DND-41 (cell line): ENCODE measurements at regions not wholly inside any gene's neighbourhood (a gene's known extent, or its start where the extent isn't known, plus 50 kb on each side); places are given as distances from the start of the nearest gene placed in this dataset.

Experiments used
- ATAC-seq: fragments of 200-7000 bp; cut with Tn5 transposase; 3 replicates; pipeline ENCODE4 v1.9.1; 2021; ENCODE audit warnings: low read depth; ENCODE audit not compliant: insufficient read depth
- DNase-seq: peaks from one replicate; pipeline ENCODE4 v3.0.0-alpha.2; 2020
- H2AFZ ChIP-seq: 2 replicates; pipeline ENCODE4 v1.6.0; 2012; ENCODE audit warnings: low read depth, low read length
- H3K27ac ChIP-seq: 2 replicates; pipeline ENCODE4 v1.5.1; 2012; ENCODE audit warnings: low read length, inconsistent platforms
- H3K27me3 ChIP-seq: fragments of 200-600 bp; sonication (generic); 2 replicates; pipeline ENCODE4 v1.6.0; 2012; ENCODE audit warnings: low read length, mild to moderate bottlenecking, inconsistent platforms; ENCODE audit not compliant: insufficient read depth, poor library complexity
- H3K36me3 ChIP-seq: 2 replicates; pipeline ENCODE4 v1.5.1; 2012; ENCODE audit warnings: low read length, inconsistent platforms; ENCODE audit not compliant: insufficient read depth
- H3K4me1 ChIP-seq: 2 replicates; pipeline ENCODE4 v1.5.1; 2012; ENCODE audit warnings: mild to moderate bottlenecking, low read length; ENCODE audit not compliant: insufficient read depth
- H3K4me2 ChIP-seq: 2 replicates; pipeline ENCODE4 v1.6.0; 2012; ENCODE audit warnings: mild to moderate bottlenecking, moderate library complexity, low read length, inconsistent platforms; ENCODE audit not compliant: insufficient read depth
- H3K4me3 ChIP-seq, 2 experiments: fragments of 200-600 bp in 1 of 2; shearing (Covaris generic) in 1 of 2; 2 replicates each; pipeline ENCODE4 v1.5.1; 2012 to 2016; ENCODE audit warnings: inconsistent platforms in 2 of 2, low read length in 2 of 2, mild to moderate bottlenecking in 2 of 2, low read depth in 1 of 2, moderate library complexity in 1 of 2
- H3K79me2 ChIP-seq: 2 replicates; pipeline ENCODE4 v1.6.0; 2012; ENCODE audit warnings: low read length, inconsistent platforms; ENCODE audit not compliant: insufficient read depth
- H3K9ac ChIP-seq: 2 replicates; pipeline ENCODE4 v1.6.0; 2012; ENCODE audit warnings: low read depth, mild to moderate bottlenecking, inconsistent platforms, low read length, moderate library complexity
- H3K9me3 ChIP-seq: 2 replicates; pipeline ENCODE4 v1.5.1; 2012; ENCODE audit warnings: low read length, moderate library complexity, mild to moderate bottlenecking, inconsistent platforms; ENCODE audit not compliant: insufficient read depth, severe bottlenecking
- H4K20me1 ChIP-seq: 2 replicates; pipeline ENCODE4 v1.6.0; 2012; ENCODE audit warnings: low read length; ENCODE audit not compliant: insufficient read depth
- CTCF ChIP-seq: IDR thresholded peaks from 2 replicates; pipeline ENCODE4 v1.5.1; 2012; ENCODE audit warnings: borderline replicate concordance, low read length, moderate library complexity, mild to moderate bottlenecking; ENCODE audit not compliant: poor library complexity, severe bottlenecking; ENCODE audit errors: extremely low read depth
- EZH2 ChIP-seq: IDR thresholded peaks from 3 replicates; pipeline ENCODE4 v1.6.1; 2012; ENCODE audit warnings: borderline replicate concordance, low read depth, mild to moderate bottlenecking, moderate library complexity, low read length, inconsistent platforms; ENCODE audit not compliant: severe bottlenecking

GRCh38 chr6:5941188-5941587 lies 65.5 kb downstream of the NRN1 start:
- no peak overlapping the region for H2AFZ ChIP-seq
- no peaks in the 10 kb centered on the region for H4K20me1 ChIP-seq
- no peaks in the 10 kb centered on the region for H3K36me3 ChIP-seq
- H3K9ac ChIP-seq: no peak overlapping the region
- no peak overlapping the region for H3K4me2 ChIP-seq
- H3K27ac ChIP-seq: no peak overlapping the region
- ATAC-seq (no peak), DNase-seq (no peak)
- no peaks in the 10 kb centered on the region for H3K4me1 ChIP-seq
- H3K4me3 ChIP-seq: no peak overlapping the region
- H3K9me3 ChIP-seq: peaks cover 3% of the 10 kb centered on the region
- TF ChIP-seq EZH2: no peak
- TF ChIP-seq CTCF: no peak
- no peaks in the 10 kb centered on the region for H3K27me3 ChIP-seq
- no peaks in the 10 kb centered on the region for H3K79me2 ChIP-seq

GRCh38 chr6:5938934-5939333 lies 67.8 kb downstream of the NRN1 start:
- peaks cover 3% of the 10 kb centered on the region for H3K9me3 ChIP-seq
- no peaks in the 10 kb centered on the region for H3K79me2 ChIP-seq
- no peak for ATAC-seq
- TF ChIP-seq EZH2 (no peak), CTCF (no peak)
- no peaks in the 10 kb centered on the region for H3K36me3 ChIP-seq
- no peak overlapping the region for H3K4me2 ChIP-seq
- H4K20me1 ChIP-seq: no peaks in the 10 kb centered on the region
- no peak overlapping the region for H3K4me3 ChIP-seq
- no peaks in the 10 kb centered on the region for H3K4me1 ChIP-seq
- no peak for DNase-seq
- no peak overlapping the region for H3K27ac ChIP-seq
- H3K27me3 ChIP-seq: no peaks in the 10 kb centered on the region
- H3K9ac ChIP-seq: no peak overlapping the region
- no peak overlapping the region for H2AFZ ChIP-seq

GRCh38 chr6:5937936-5938706 lies 68.6 kb downstream of the NRN1 start:
- no peak overlapping the region for H3K4me2 ChIP-seq
- no peaks in the 10 kb centered on the region for H3K27me3 ChIP-seq
- H3K79me2 ChIP-seq: no peaks in the 10 kb centered on the region
- no peaks in the 10 kb centered on the region for H3K4me1 ChIP-seq
- no peaks in the 10 kb centered on the region for H3K9me3 ChIP-seq
- no peak for DNase-seq
- no peak for TF ChIP-seq CTCF
- no peak for TF ChIP-seq EZH2
- H4K20me1 ChIP-seq: no peaks in the 10 kb centered on the region
- H2AFZ ChIP-seq: no peak overlapping the region
- no peak overlapping the region for H3K9ac ChIP-seq
- ATAC-seq: no peak
- no peaks in the 10 kb centered on the region for H3K36me3 ChIP-seq
- no peak overlapping the region for H3K27ac ChIP-seq
- no peak overlapping the region for H3K4me3 ChIP-seq
